GM21717 (cell line): ENCODE measurements at regions not wholly inside any gene's neighbourhood (a gene's known extent, or its start where the extent isn't known, plus 50 kb on each side); places are given as distances from the start of the nearest gene placed in this dataset.

Experiments
- ATAC-seq: cut with Tn5 transposase; IDR thresholded peaks from one replicate; pipeline ENCODE4 v1.9.1; 2021; ENCODE audit warnings: mild to moderate bottlenecking, moderate library complexity; ENCODE audit not compliant: unreplicated experiment

GRCh38 chr3:124588794-124589193 lies 141.5 kb upstream of the UMPS start:
- no peak for ATAC-seq

GRCh38 chr3:124591699-124592098 lies 138.6 kb upstream of the UMPS start:
- no peak for ATAC-seq

DNA sequence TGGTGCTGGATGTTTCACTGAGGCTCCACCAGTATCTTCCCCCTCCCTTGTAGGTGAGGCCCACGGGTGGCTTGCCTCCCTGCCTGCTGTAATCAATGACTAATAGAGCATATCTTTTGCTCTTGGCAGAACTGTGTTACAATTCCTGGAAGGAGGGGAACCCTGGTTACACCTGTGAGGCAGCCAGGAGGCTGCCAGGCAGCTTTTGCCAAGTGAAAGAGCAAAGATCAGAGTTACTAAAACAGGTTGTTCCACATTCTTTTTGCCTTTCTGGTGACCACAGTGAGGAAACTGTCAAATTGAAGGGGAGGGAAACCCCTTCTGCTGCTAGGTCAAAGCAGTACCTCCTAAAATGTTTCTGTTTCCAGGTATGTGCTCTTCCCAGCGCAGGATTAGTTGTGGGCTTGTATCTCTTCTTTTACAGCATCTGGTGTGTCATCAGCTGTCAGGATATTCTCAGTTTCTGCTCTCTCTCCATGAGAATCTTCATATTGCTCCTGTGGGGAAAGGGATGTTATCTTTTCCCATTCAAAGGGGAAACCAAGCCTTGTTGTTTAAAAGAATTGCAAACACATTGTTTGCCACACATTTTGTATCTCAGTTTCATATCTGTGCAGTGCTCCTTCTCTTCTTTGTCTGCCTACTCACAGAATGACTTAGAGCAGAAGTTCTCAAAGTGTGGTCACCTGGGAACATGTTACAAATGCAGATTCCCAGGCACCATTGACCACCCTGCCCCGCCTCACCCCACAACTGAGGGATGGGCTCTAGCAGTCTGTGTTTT lies 137.4 kb upstream of the UMPS start:
- peak; percentile 70 for ATAC-seq

DNA sequence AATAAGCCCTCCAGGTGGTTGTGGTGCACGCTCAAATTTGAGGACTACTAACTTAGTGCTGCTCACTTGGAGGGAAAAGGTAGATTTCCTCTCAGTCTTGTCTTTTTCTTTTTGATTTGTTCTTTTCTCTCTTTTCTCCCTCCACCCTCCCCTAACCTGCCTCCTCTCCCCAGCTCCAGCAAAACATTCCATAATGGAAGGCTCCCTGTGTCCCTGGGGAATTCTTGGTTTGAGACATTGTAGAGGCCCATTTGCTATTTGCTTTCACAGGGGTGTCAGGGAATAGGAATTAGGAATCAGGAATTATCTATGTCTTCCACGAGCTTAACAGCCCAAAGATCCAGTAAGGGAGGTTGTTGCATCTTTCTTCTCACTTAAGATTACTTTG lies 136.8 kb upstream of the UMPS start:
- ATAC-seq = no peak

DNA sequence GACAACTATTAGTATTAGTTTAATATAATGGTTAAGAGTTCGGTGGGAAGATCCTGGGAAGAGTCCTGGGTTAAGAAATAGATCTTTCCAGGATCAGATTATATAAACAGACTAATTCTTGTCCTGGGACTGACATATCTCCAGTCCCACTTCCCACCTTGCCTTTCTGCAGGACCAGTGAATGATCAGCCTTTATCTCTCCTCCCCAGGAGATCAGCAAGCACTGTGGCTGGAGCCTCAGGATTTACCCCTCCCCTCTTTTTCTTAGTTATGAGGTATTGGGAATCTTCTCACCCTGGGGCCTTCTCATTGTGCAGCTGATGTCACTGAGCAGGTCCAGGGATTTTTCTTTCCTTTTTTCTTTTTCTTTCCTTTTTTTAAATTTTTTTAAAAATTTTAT lies 135.7 kb upstream of the UMPS start:
- ATAC-seq = no peak

- no peak for ATAC-seq
These were observed 133.0 kb upstream of the UMPS start for GRCh38 chr3:124597273-124597672.

GRCh38 chr3:124597979-124598378 lies 132.3 kb upstream of the UMPS start:
- ATAC-seq = no peak

GRCh38 chr3:124599147-124599765 lies 131.0 kb upstream of the UMPS start:
- ATAC-seq = no peak

DNA sequence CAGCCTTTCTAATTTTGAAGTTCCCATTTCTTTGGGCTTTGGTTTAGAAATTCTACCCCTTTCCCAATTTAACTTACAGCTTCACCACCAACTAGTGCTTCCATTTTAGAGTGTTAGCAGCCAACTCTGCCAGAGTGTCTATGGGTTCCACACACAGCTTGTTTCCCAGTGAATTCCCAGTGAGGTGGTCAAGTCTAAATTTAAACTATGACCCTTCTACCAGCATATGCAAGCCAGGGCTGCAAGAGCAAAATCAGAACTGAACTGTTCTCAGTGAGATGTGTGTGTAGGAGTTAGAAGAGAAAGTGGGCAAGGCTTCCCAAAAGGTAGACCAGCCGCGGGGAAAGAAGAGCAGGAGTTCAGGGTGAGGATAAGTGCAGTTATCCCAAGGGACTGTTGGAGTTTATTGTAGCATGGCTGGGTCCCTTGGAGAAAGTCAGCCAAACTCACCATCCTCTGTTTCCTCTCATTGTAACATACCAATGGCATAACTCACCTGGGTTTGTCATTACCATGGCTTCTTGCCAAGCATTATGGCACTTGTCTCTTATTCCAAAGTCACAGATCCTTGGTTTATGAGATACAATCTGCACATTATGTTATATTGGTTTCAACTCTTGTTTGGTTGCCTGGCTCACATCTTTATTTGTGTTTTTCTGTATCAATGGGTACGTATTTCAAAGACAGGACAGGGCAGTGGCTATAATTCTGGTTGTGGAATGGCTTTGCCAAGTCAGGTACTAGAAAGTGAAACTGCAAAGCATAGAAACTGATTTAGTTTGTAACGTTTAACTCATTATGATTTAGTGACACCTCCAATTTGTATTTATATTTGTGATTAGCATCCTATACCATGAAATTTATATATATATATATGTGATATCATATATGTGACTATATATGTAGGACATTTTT lies 130.2 kb upstream of the UMPS start:
- no peak for ATAC-seq

DNA sequence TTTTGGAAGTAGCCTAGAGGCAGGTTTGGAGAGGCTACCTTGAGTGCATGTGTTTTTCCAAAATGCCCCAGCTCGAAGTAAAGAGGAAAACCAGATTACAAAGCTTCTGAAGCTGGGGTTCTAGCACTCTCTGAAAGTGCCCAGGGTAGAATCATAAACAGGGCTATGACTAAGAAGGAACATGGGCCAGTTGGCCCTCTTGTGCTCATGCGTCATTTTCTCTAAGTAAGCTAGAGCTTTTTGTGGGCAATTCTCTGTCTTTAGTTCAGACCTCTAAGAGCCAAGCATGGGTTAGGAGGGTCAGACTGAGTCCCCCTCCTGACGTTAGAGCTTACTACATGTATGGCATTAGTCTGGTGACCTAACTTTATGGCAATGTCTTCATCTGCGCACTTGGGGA lies 129.5 kb upstream of the UMPS start:
- ATAC-seq = no peak

DNA sequence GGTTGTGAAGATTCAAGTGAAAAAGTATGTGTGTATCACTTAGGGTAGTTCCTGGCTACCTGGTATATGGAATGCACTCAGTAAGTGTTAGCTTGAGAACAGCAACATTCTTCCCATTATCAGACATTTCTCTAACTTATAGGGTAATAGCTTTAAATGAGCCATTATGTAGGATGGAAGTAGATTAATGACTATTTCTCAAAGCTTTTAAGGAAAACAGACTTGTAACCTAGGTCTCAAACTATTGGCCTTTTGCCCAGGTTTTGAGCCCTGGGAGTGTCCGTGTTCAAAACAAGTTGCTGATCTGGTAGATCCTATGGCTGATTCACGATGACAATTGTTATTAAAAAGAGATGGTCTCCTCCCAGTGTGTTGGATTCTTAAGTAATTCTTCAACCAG lies 129.1 kb upstream of the UMPS start:
- no peak for ATAC-seq

GRCh38 chr3:124602980-124603627 lies 127.1 kb upstream of the UMPS start:
- no peak for ATAC-seq

GRCh38 chr3:124605781-124606579 lies 124.3 kb upstream of the UMPS start:
- no peak for ATAC-seq

DNA sequence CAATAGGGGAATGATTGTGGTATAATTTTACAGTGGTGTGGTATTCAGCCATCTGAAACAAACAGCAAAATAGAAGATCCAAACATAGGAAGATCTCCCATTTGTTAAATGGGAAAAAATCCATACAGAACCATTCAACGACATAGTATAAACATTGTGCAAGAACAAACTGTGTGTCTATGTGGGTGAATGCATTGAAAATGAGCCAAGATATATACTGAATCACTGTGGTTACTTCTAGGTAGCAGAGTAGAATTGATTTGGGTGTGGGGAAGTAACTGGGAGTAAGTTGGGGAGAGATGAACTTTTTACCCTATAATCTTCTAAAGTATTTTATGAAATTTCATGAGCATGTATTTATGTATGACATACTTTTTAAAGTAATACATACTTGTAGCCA lies 123.1 kb upstream of the UMPS start:
- no peak for ATAC-seq

DNA sequence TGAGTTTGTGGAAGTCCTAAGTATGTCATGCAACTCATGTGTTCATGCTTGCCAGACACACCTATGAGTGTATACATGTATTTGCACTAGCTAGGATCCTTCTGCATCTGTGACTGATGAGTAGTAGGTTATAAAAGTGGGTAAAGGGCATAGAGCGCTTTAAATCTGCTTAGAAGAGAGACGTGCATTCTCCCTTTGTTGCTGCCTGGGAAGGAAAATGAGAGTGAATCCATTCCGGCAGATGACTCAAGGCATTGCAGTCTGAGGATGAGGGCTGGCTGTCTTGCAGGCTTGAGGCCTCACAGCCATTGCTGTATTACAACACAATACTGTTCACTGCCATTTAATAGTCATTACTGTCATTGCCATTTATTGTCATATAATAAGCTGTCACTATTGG lies 120.8 kb upstream of the UMPS start:
- ATAC-seq = no peak

GRCh38 chr3:124610130-124610529 lies 120.1 kb upstream of the UMPS start:
- no peak for ATAC-seq

GRCh38 chr3:124611520-124611919 lies 118.7 kb upstream of the UMPS start:
- no peak for ATAC-seq

- ATAC-seq = no peak
These were observed 114.2 kb upstream of the UMPS start for GRCh38 chr3:124615896-124616543.

DNA sequence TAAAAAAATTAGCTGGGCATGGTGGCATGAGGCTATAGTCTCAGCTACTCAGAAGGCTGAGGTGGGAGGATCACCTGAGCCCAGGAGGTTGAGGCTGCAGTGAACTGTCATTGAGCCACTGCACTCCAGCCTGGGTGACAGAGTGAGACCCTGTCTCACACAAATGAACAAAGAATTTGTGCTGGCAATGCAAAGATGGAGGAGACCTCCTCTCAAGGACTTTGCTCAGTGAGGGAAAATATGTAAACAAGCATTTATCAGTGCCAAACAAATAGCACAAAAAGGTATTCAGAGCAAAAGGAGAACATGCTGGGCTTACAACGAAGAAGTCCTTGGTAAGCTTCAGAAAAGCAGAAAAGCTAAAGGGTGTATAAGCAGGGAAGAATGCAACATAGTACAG lies 113.1 kb upstream of the UMPS start:
- ATAC-seq = no peak
